ENCODE measurements at regions not wholly inside any gene's neighbourhood (a gene's known extent, or its start where the extent isn't known, plus 50 kb on each side); places are given as distances from the start of the nearest gene placed in this dataset.

GRCh38 chr9:16052757-16053530, 500.1 kb downstream of the CCDC171 start:
- TF ChIP-seq, protein P1, sequence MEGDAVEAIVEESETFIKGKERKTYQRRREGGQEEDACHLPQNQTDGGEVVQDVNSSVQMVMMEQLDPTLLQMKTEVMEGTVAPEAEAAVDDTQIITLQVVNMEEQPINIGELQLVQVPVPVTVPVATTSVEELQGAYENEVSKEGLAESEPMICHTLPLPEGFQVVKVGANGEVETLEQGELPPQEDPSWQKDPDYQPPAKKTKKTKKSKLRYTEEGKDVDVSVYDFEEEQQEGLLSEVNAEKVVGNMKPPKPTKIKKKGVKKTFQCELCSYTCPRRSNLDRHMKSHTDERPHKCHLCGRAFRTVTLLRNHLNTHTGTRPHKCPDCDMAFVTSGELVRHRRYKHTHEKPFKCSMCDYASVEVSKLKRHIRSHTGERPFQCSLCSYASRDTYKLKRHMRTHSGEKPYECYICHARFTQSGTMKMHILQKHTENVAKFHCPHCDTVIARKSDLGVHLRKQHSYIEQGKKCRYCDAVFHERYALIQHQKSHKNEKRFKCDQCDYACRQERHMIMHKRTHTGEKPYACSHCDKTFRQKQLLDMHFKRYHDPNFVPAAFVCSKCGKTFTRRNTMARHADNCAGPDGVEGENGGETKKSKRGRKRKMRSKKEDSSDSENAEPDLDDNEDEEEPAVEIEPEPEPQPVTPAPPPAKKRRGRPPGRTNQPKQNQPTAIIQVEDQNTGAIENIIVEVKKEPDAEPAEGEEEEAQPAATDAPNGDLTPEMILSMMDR (conservative IDR thresholded peaks at IDR 0.05 in 1 of 2, IDR thresholded peaks at IDR 0.05 in 1 of 2; ENCODE audit: extremely low read depth in 1 of 2, insufficient read depth in 1 of 2, low read depth in 1 of 2, low read length in 2 of 2), result no peak
- TF ChIP-seq EZH2 (IDR thresholded peaks at IDR 0.05; ENCODE audit: borderline replicate concordance, low read length), result no peak

Data from mammary epithelial cell (primary cell).